ENCODE measurements at regions not wholly inside any gene's neighbourhood (a gene's known extent, or its start where the extent isn't known, plus 50 kb on each side); places are given as distances from the start of the nearest gene placed in this dataset.
A peak's percentile ranks its signal among the peaks of the same experiment; 100 is the strongest.

DNA sequence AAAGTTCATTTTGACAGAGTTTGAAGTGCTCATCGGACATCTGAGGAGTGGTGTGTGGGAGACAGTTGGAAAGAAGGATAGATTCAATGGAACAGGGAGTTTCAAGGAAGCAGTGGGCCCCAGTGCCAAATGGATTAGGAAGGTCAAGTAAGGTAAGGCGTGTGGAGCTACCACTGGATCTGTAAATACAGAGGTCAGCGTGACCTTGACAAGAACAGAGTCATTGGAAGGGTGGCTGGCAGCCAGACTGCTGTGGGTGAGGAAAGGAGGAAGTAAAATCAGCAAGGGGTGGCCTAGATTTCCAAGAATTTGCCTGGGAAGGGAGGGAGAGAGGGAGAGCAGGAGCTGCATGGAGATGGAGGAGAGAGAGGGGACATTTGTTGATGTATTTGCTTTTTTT, 68.2 kb upstream of the IGF1 start:
- peak in 1 of 3 donors; percentile 10 for DNase-seq
- ATAC-seq (ENCODE audit: insufficient read depth, low FRiP score), result no peak
- 34 to 70% methylated on average over 3 of the region's 3 CpGs for WGBS, 2 donors

DNA sequence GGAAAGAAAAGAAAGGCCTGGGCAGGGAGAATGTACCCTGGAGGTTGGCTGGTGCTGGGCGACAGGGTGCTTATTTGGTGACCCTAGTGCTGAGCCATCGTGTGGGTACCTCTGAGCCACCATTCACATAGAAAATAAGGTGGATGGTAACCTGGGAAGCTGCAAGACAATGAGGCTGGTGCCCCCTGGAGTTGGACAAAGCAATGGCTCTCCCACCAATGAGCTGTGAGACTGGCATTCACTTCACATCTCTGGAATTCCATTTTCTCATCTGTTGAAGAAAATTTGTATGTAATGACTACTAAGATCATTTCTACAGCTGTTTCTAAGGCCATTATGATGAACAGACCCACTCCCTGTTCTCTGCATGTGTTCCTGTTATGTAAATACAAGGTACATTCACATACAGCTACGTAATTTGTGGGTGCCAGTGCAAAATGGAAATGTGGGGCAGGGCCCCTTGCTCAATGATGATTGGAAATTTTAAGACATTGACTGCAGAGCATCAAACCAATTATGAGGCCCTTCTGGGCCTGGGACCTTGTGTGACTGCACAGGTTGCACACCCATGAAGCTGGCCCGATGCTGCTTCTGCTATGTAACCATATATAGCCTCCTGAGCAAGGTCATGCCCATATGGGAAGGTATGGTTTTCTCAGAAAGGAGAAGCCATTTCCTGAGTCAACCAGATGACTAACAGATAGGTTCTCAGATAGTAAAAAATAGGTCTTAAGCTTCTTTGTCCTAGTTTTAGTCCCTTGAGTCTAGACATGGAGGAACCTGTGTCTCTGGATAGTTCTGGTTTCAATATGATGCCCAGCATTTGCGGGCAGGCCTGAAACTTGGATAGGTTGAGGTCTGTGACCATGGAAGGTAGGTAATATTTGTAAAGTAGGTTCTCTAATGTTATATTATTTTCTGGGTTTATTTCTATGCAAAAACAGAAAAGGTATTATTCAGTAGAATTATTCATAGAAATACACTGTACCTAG, 63.4 kb upstream of the IGF1 start:
- ATAC-seq (ENCODE audit: insufficient read depth, low FRiP score), result no peak
- Histone ChIP-seq H3K4me3 (no peak overlapping the region), H3K9me3 (ENCODE audit: control insufficient read depth in 4 of 4, insufficient read depth in 3 of 4, low read length in 3 of 4) (no peaks in the 10 kb centered on the region), H3K36me3 (ENCODE audit: control insufficient read depth in 4 of 4, insufficient read depth in 4 of 4, low read length in 4 of 4) (no peaks in the 10 kb centered on the region), H3K9ac (ENCODE audit: insufficient read depth in 1 of 2, low read length in 2 of 2) (no peak overlapping the region), H3K27ac (ENCODE audit: low read depth in 1 of 2, low read length in 1 of 2) (no peak overlapping the region), H3K27me3 (ENCODE audit: control insufficient read depth in 3 of 3, insufficient read depth in 3 of 3, low read length in 2 of 3) (no peaks in the 10 kb centered on the region), H3K4me1 (ENCODE audit: control insufficient read depth in 5 of 5, insufficient read depth in 5 of 5, low read length in 5 of 5) (peaks cover 0 to 17% (median 2%) of the 10 kb centered on the region in 5 donors)
- 72 to 75% methylated on average over 5 of the region's 5 CpGs for WGBS, 2 donors
- peak in 2 of 3 donors; percentile 13 to 18 for DNase-seq
- TF ChIP-seq CTCF (IDR thresholded peaks at IDR 0.05; ENCODE audit: control extremely low read depth, extremely low read depth), result no peak

More for the DNA sequence above, 68.2 kb upstream of the IGF1 start:
- H3K9ac ChIP-seq (ENCODE audit: insufficient read depth in 1 of 2, low read length in 2 of 2), result no peak overlapping the region
- no peaks in the 10 kb centered on the region for H3K9me3 ChIP-seq (ENCODE audit: control insufficient read depth in 4 of 4, insufficient read depth in 3 of 4, low read length in 3 of 4)
- no peaks in the 10 kb centered on the region for H3K36me3 ChIP-seq (ENCODE audit: control insufficient read depth in 4 of 4, insufficient read depth in 4 of 4, low read length in 4 of 4)
- H3K4me3 ChIP-seq, result no peak overlapping the region
- H3K4me1 ChIP-seq (ENCODE audit: control insufficient read depth in 5 of 5, insufficient read depth in 5 of 5, low read length in 5 of 5), result peaks cover 0 to 5% (median 2%) of the 10 kb centered on the region in 5 donors
- no peaks in the 10 kb centered on the region for H3K27me3 ChIP-seq (ENCODE audit: control insufficient read depth in 3 of 3, insufficient read depth in 3 of 3, low read length in 2 of 3)
- TF ChIP-seq CTCF (IDR thresholded peaks at IDR 0.05; ENCODE audit: control extremely low read depth, extremely low read depth), result no peak
- H3K27ac ChIP-seq (ENCODE audit: low read depth in 1 of 2, low read length in 1 of 2), result no peak overlapping the region

- Histone ChIP-seq H3K9ac (ENCODE audit: insufficient read depth in 1 of 2, low read length in 2 of 2) (no peak overlapping the region), H3K27ac (ENCODE audit: low read depth in 1 of 2, low read length in 1 of 2) (no peak overlapping the region), H3K4me1 (ENCODE audit: control insufficient read depth in 5 of 5, insufficient read depth in 5 of 5, low read length in 5 of 5) (peaks cover 0 to 17% (median 0%) of the 10 kb centered on the region in 5 donors), H3K4me3 (no peak overlapping the region), H3K27me3 (ENCODE audit: control insufficient read depth in 3 of 3, insufficient read depth in 3 of 3, low read length in 2 of 3) (no peaks in the 10 kb centered on the region), H3K9me3 (ENCODE audit: control insufficient read depth in 4 of 4, insufficient read depth in 3 of 4, low read length in 3 of 4) (no peaks in the 10 kb centered on the region), H3K36me3 (ENCODE audit: control insufficient read depth in 4 of 4, insufficient read depth in 4 of 4, low read length in 4 of 4) (no peaks in the 10 kb centered on the region)
- DNase-seq, result peak; percentile 81 to 93 (median 89)
- WGBS, 2 donors, result 64 to 70% methylated on average over 6 of the region's 6 CpGs
- TF ChIP-seq CTCF (IDR thresholded peaks at IDR 0.05; ENCODE audit: control extremely low read depth, extremely low read depth), result no peak
- ATAC-seq (ENCODE audit: insufficient read depth, low FRiP score), result no peak
Measured at GRCh38 chr12:102542816-102543440, 62.6 kb upstream of the IGF1 start.
